ENCODE measurements at regions not wholly inside any gene's neighbourhood (a gene's known extent, or its start where the extent isn't known, plus 50 kb on each side); places are given as distances from the start of the nearest gene placed in this dataset.

DNA sequence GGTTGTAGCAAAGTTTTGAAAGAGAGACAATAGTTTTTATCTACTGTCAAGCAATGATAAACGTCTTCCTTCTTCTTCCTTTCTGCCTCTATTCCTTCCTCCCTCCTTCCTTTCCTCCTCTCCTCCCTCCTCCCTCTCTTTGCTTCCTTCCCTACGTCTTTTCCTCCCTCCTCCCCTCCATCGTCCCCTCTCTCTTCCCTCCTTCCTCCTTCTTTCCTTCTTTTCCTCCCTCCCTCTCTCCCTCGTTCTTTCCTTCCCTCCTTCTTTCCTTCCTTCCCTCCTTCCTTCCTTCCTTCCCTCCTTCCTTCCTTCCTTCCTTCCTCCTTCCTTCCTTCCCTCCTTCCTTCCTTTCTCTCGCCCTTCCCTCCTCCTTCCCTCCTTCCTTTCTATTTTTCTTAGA lies 82.8 kb upstream of the KCNA1 start:
- TF ChIP-seq YY1 (IDR thresholded peaks at IDR 0.05; ENCODE audit: insufficient read depth, insufficient read length) (no peak), SUZ12 (IDR thresholded peaks at IDR 0.05; ENCODE audit: extremely low read depth, insufficient read depth, insufficient read length) (no peak), ZNF274 (IDR thresholded peaks at IDR 0.05; ENCODE audit: low read depth, low read length) (no peak)

Measured in NT2/D1 (cell line).